ENCODE measurements at regions not wholly inside any gene's neighbourhood (a gene's known extent, or its start where the extent isn't known, plus 50 kb on each side); places are given as distances from the start of the nearest gene placed in this dataset.

- DNase-seq = no peak
These were observed 197.0 kb upstream of the ACVR2A start for GRCh38 chr2:147647816-147648215.

GRCh38 chr2:147646818-147647468, 197.9 kb upstream of the ACVR2A start:
- DNase-seq = no peak

GRCh38 chr2:147644491-147644890, 200.3 kb upstream of the ACVR2A start:
- no peak for DNase-seq

GRCh38 chr2:147642765-147643164, 202.1 kb upstream of the ACVR2A start:
- no peak for DNase-seq

GRCh38 chr2:147641651-147642050, 203.2 kb upstream of the ACVR2A start:
- DNase-seq = no peak

GRCh38 chr2:147639891-147640290, 204.9 kb upstream of the ACVR2A start:
- no peak for DNase-seq

GRCh38 chr2:147639386-147639785, 205.4 kb upstream of the ACVR2A start:
- DNase-seq = no peak

- no peak for DNase-seq
These were observed 207.9 kb upstream of the ACVR2A start for GRCh38 chr2:147636886-147637285.

GRCh38 chr2:147636238-147636882, 208.5 kb upstream of the ACVR2A start:
- no peak for DNase-seq

GRCh38 chr2:147634826-147635225, 210.0 kb upstream of the ACVR2A start:
- DNase-seq = no peak

GRCh38 chr2:147632198-147632597, 212.6 kb upstream of the ACVR2A start:
- no peak for DNase-seq

GRCh38 chr2:147631294-147631693, 213.5 kb upstream of the ACVR2A start:
- DNase-seq = no peak

- DNase-seq = no peak
These were observed 214.2 kb upstream of the ACVR2A start for GRCh38 chr2:147630585-147630984.

- DNase-seq = no peak
These were observed 215.8 kb upstream of the ACVR2A start for GRCh38 chr2:147628971-147629421.

- DNase-seq = no peak
These were observed 221.5 kb upstream of the ACVR2A start for GRCh38 chr2:147623328-147623727.

GRCh38 chr2:147621656-147622197, 223.1 kb upstream of the ACVR2A start:
- DNase-seq = no peak

GRCh38 chr2:147619808-147620207, 225.0 kb upstream of the ACVR2A start:
- no peak for DNase-seq

GRCh38 chr2:147615726-147616125, 229.1 kb upstream of the ACVR2A start:
- no peak for DNase-seq

- no peak for DNase-seq
These were observed 229.8 kb upstream of the ACVR2A start for GRCh38 chr2:147614979-147615470.

GRCh38 chr2:147614471-147614870, 230.4 kb upstream of the ACVR2A start:
- no peak for DNase-seq

GRCh38 chr2:147610496-147611040, 234.3 kb upstream of the ACVR2A start:
- DNase-seq = no peak

GRCh38 chr2:147609301-147609700, 235.5 kb upstream of the ACVR2A start:
- no peak for DNase-seq

GRCh38 chr2:147607379-147607778, 237.4 kb upstream of the ACVR2A start:
- DNase-seq = no peak

GRCh38 chr2:147603876-147604275, 241.0 kb upstream of the ACVR2A start:
- DNase-seq = no peak

All from SHP77 treated with DMSO at 0.1 percent for 48 hours (cell line).